B cell (primary cell): ENCODE measurements at regions not wholly inside any gene's neighbourhood (a gene's known extent, or its start where the extent isn't known, plus 50 kb on each side); places are given as distances from the start of the nearest gene placed in this dataset.

Experiments used
- ATAC-seq: fragments of 200-7000 bp; cut with Tn5 transposase; one replicate; pipeline ENCODE4 v1.10.0; 2021; ENCODE audit warnings: low read depth, mild to moderate bottlenecking, moderate number of reproducible peaks, moderate library complexity
- CTCF ChIA-PET: fragments of 350-600 bp; sonication (Branson Sonifier 250); formaldehyde crosslinking; loops from one replicate; lab custom pipeline; 2021; ENCODE audit warnings: antibody characterized with exemption, inconsistent platforms; lab: Charles Lee
- POLR2A ChIA-PET: fragments of 350-600 bp; sonication (Branson Sonifier 250); formaldehyde crosslinking; loops from one replicate; lab custom pipeline; 2021; ENCODE audit warnings: antibody characterized with exemption; lab: Charles Lee
- DNase-seq: peaks from one replicate; pipeline ENCODE4 v3.0.0; 2013
- H2AFZ ChIP-seq: 2 replicates; pipeline ENCODE4 v1.6.1; 2012; ENCODE audit warnings: mild to moderate bottlenecking, low read depth, low read length; ENCODE audit not compliant: insufficient read depth, poor library complexity, severe bottlenecking
- H3K27ac ChIP-seq, 2 donors: 1 replicate in 1 of 2; 2 replicates in 1 of 2; pipeline ENCODE4 v1.5.1; 2012 to 2013; ENCODE audit warnings: low read length in 2 of 2, mild to moderate bottlenecking in 2 of 2, moderate library complexity in 1 of 2
- H3K27me3 ChIP-seq, 4 experiments: fragments of 200-600 bp in 1 of 4; sonication (generic) in 1 of 4; replicated peaks in 1 of 4; 1 replicate in 2 of 4; 2 replicates in 2 of 4; pipeline versions ENCODE4 v1.6.1 to v1.7.0; 2013 to 2016; ENCODE audit warnings: low read length in 3 of 4, mild to moderate bottlenecking in 2 of 4, mixed read lengths in 1 of 4, moderate library complexity in 1 of 4; ENCODE audit not compliant: insufficient read depth in 4 of 4, control insufficient read depth in 3 of 4; ENCODE audit errors: control extremely low read depth in 1 of 4
- H3K36me3 ChIP-seq, 2 experiments: replicated peaks in 1 of 2; 1 replicate in 1 of 2; 2 replicates in 1 of 2; pipeline versions ENCODE4 v1.6.1 to v1.7.1; 2013; ENCODE audit warnings: low read length in 1 of 2; ENCODE audit not compliant: insufficient read depth in 2 of 2, control insufficient read depth in 1 of 2; ENCODE audit errors: control extremely low read depth in 1 of 2, extremely low read depth in 1 of 2
- H3K4me1 ChIP-seq, 2 donors: fragments of 200-600 bp in 1 of 2; sonication (generic) in 1 of 2; 1 replicate in 1 of 2; 2 replicates in 1 of 2; pipeline versions ENCODE4 v1.5.1 to v1.6.1; 2013 to 2017; ENCODE audit warnings: low read length in 2 of 2; ENCODE audit not compliant: control insufficient read depth in 2 of 2, insufficient read depth in 2 of 2
- H3K4me2 ChIP-seq: replicated peaks from 2 replicates; pipeline ENCODE3; 2012; ENCODE audit warnings: mild to moderate bottlenecking, low read depth, low read length; ENCODE audit not compliant: poor library complexity, severe bottlenecking
- H3K4me3 ChIP-seq, 5 experiments: fragments of 200-600 bp in 1 of 5; sonication (generic) in 1 of 5; 1 replicate in 3 of 5; 2 replicates in 2 of 5; pipeline versions ENCODE4 v1.5.1 to v1.7.0; 2011 to 2016; ENCODE audit warnings: low read length in 4 of 5, mild to moderate bottlenecking in 4 of 5, low read depth in 2 of 5, control low read depth in 1 of 5, moderate library complexity in 1 of 5; ENCODE audit not compliant: insufficient read depth in 1 of 5; ENCODE audit errors: control extremely low read depth in 1 of 5, extremely low read depth in 1 of 5
- H3K79me2 ChIP-seq: fragments of 200-600 bp; sonication (generic); one replicate; pipeline ENCODE4 v1.6.0; 2016; ENCODE audit warnings: low read length; ENCODE audit not compliant: control insufficient read depth, insufficient read depth
- H3K9ac ChIP-seq: fragments of 200-600 bp; sonication (generic); 2 replicates; pipeline ENCODE4 v1.6.1; 2017; ENCODE audit warnings: mild to moderate bottlenecking, low read length, moderate library complexity
- H3K9me3 ChIP-seq, 3 donors: one replicate each; pipeline versions ENCODE4 v1.6.1 to v1.7.1; 2013; ENCODE audit warnings: low read length in 2 of 3; ENCODE audit not compliant: control insufficient read depth in 2 of 3, insufficient read depth in 1 of 3; ENCODE audit errors: control extremely low read depth in 1 of 3
- H4K20me1 ChIP-seq: 2 replicates; pipeline ENCODE4 v1.6.0; 2012; ENCODE audit warnings: mild to moderate bottlenecking, low read length; ENCODE audit not compliant: insufficient read depth, control insufficient read depth, poor library complexity, severe bottlenecking
- H3K27ac Mint-ChIP-seq: one replicate; pipeline ENCODE4 v1.8.0; 2021; ENCODE audit warnings: mixed read lengths
- H3K27me3 Mint-ChIP-seq: one replicate; pipeline ENCODE4 v1.8.0; 2021; ENCODE audit warnings: mixed read lengths
- H3K4me1 Mint-ChIP-seq: one replicate; pipeline ENCODE4 v1.8.0; 2021; ENCODE audit warnings: mixed read lengths
- H3K4me3 Mint-ChIP-seq: one replicate; pipeline ENCODE4 v1.8.0; 2021; ENCODE audit warnings: mixed read lengths
- H3K9me3 Mint-ChIP-seq: one replicate; pipeline ENCODE4 v1.8.0; 2022; ENCODE audit warnings: mixed read lengths; ENCODE audit not compliant: insufficient read depth
- EZH2 ChIP-seq: IDR thresholded peaks from 2 replicates; pipeline ENCODE4 v1.6.1; 2012; ENCODE audit warnings: borderline replicate concordance, low read depth, mild to moderate bottlenecking, moderate library complexity, low read length; ENCODE audit not compliant: insufficient read depth, poor library complexity, severe bottlenecking
- WGBS: methylation state at CpG from one replicate; pipeline ENCODE4 v1.1.5; 2013; ENCODE audit warnings: missing lambda C conversion rate; ENCODE audit not compliant: insufficient coverage; 5-methylcytosine and 5-hydroxymethylcytosine counted together
- intact Hi-C: fragments of 100-400 bp; cut with micrococcal nuclease; formaldehyde crosslinking; loops from one replicate; pipeline ENCODE4 v1.10.0; 2022
- TF ChIP-seq, protein P1 (sequence below): fragments of 200-600 bp; IDR thresholded peaks from one replicate; pipeline ENCODE4 v1.8.0; 2022; ENCODE audit warnings: antibody characterized with exemption, mild to moderate bottlenecking

DNA sequence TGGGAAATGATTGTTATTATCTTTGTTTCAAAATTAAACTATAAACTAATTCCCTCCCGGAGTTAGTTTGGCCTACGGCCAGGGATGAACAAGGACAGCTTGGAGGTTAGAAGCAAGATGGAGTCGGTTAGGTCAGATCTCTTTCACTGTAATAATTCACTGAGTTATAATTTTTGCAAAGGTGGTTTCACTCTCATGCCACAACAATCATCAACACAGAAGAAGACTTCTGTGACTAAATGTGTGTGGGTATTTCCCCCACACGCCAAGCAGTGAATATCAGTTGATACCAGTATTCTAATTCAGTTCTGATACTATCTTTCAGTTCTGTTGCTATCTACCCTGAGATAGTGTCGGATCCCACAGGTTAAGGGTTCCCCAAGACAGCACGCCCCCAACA is 215.1 kb downstream of the S1PR1 start:
- Histone ChIP-seq H3K27ac (no peak overlapping the region), H3K4me1 (peaks cover 17 to 21% of the 10 kb centered on the region in 2 donors), H3K4me3 (no peak overlapping the region), H3K4me2 (no peak overlapping the region), H3K79me2 (no peaks in the 10 kb centered on the region), H3K9me3 (peaks cover 0 to 7% (median 0%) of the 10 kb centered on the region in 3 donors), H3K9ac (no peak overlapping the region), H4K20me1 (no peaks in the 10 kb centered on the region), H3K27me3 (no peaks in the 10 kb centered on the region), H2AFZ (no peak overlapping the region), H3K36me3 (no peaks in the 10 kb centered on the region)
- Mint-ChIP-seq H3K27me3 (peaks cover 7% of the 10 kb centered on the region), H3K4me1 (peaks cover 28% of the 10 kb centered on the region), H3K4me3 (no peak overlapping the region), H3K9me3 (no peaks in the 10 kb centered on the region), H3K27ac (no peak overlapping the region)
- DNase-seq, result no peak
- intact Hi-C loops, result no loop called here
- ChIA-PET POLR2A (no interaction called here), CTCF (no interaction called here)
- 83% methylated on average over 2 of the region's 6 CpGs for WGBS
- ATAC-seq, result no peak
- TF ChIP-seq, protein P1, sequence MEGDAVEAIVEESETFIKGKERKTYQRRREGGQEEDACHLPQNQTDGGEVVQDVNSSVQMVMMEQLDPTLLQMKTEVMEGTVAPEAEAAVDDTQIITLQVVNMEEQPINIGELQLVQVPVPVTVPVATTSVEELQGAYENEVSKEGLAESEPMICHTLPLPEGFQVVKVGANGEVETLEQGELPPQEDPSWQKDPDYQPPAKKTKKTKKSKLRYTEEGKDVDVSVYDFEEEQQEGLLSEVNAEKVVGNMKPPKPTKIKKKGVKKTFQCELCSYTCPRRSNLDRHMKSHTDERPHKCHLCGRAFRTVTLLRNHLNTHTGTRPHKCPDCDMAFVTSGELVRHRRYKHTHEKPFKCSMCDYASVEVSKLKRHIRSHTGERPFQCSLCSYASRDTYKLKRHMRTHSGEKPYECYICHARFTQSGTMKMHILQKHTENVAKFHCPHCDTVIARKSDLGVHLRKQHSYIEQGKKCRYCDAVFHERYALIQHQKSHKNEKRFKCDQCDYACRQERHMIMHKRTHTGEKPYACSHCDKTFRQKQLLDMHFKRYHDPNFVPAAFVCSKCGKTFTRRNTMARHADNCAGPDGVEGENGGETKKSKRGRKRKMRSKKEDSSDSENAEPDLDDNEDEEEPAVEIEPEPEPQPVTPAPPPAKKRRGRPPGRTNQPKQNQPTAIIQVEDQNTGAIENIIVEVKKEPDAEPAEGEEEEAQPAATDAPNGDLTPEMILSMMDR, result no peak
- TF ChIP-seq EZH2, result no peak

DNA sequence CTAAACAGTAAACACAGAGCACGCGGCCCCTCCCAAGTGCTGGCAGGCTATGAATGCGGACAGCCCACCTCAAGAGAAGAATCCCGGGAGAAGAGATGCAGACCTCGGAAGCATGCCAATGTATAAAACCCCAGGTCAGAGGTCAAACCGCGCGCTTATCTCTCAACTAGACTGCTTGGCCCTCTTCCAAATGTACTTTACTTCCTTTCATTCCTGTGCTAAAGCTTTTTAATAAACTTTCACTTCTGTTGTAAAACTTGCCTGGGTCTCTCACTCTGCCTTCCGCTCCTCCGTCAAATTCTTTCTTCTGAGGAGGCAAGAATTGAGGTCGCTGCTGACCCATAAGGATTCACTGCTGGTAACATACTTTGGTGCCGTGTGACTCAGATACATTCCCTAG is 216.0 kb downstream of the S1PR1 start:
- CTCF ChIA-PET, result interaction anchor here (1.4 kb wide), 1 partner anchor 17 kb away, joined by 4 read pairs; no protein-coding TSS in a partner anchor
- H3K36me3 ChIP-seq, result no peaks in the 10 kb centered on the region
- H3K9me3 ChIP-seq, result peaks cover 0 to 7% (median 0%) of the 10 kb centered on the region in 3 donors
- peaks cover 3% of the 10 kb centered on the region for H3K27me3 Mint-ChIP-seq
- H3K27me3 ChIP-seq, result no peaks in the 10 kb centered on the region
- H3K4me3 Mint-ChIP-seq, result no peak overlapping the region
- H3K27ac Mint-ChIP-seq, result no peak overlapping the region
- POLR2A ChIA-PET, result no interaction called here
- H3K4me1 ChIP-seq, result peaks cover 17 to 21% of the 10 kb centered on the region in 2 donors
- WGBS, result 88% methylated on average over 12 of the region's 12 CpGs
- no peaks in the 10 kb centered on the region for H4K20me1 ChIP-seq
- no peak overlapping the region for H3K27ac ChIP-seq
- H3K4me3 ChIP-seq, result no peak overlapping the region
- H3K9ac ChIP-seq, result no peak overlapping the region
- no peak overlapping the region for H2AFZ ChIP-seq
- DNase-seq (no peak), ATAC-seq (no peak)
- H3K9me3 Mint-ChIP-seq, result no peaks in the 10 kb centered on the region
- TF ChIP-seq, protein P1, result no peak
- no peak for TF ChIP-seq EZH2
- no peak overlapping the region for H3K4me2 ChIP-seq
- no peaks in the 10 kb centered on the region for H3K79me2 ChIP-seq
- peaks cover 28% of the 10 kb centered on the region for H3K4me1 Mint-ChIP-seq
- intact Hi-C loops, result no loop called here
